SK-N-SH treated with all-trans-retinoic acid at 6 μM for 48 hours (cell line): ENCODE measurements at regions not wholly inside any gene's neighbourhood (a gene's known extent, or its start where the extent isn't known, plus 50 kb on each side); places are given as distances from the start of the nearest gene placed in this dataset.

Experiments
- ATAC-seq: fragments of 200-7000 bp; cut with Tn5 transposase; 3 replicates; pipeline ENCODE4 v1.9.1; 2020; ENCODE audit warnings: mild to moderate bottlenecking, moderate library complexity
- BACH2 ChIP-seq: fragments of 250-450 bp; sonication (Bioruptor Pico); IDR thresholded peaks from 2 replicates; pipeline ENCODE4 v1.9.0; 2021; ENCODE audit warnings: mild to moderate bottlenecking, borderline replicate concordance
- CREB5 ChIP-seq: fragments of 250-450 bp; sonication (Bioruptor Pico); IDR thresholded peaks from 2 replicates; pipeline ENCODE4 v1.5.1; 2020; ENCODE audit warnings: low read depth, mild to moderate bottlenecking, moderate library complexity
- CSDC2 ChIP-seq: fragments of 250-450 bp; sonication (Bioruptor Pico); IDR thresholded peaks from 2 replicates; pipeline ENCODE4 v1.5.0; 2020; ENCODE audit warnings: mild to moderate bottlenecking, moderate library complexity
- CSRNP3 ChIP-seq: fragments of 250-450 bp; sonication (Bioruptor Pico); IDR thresholded peaks from 2 replicates; pipeline ENCODE4 v1.5.1; 2021; ENCODE audit warnings: mild to moderate bottlenecking, moderate library complexity
- ESRRG ChIP-seq: fragments of 250-450 bp; sonication (Bioruptor Pico); IDR thresholded peaks from 2 replicates; pipeline ENCODE4 v1.6.1; 2021; ENCODE audit warnings: mild to moderate bottlenecking
- GLIS3 ChIP-seq: fragments of 250-450 bp; sonication (Bioruptor Pico); IDR thresholded peaks from 2 replicates; pipeline ENCODE4 v1.5.0; 2020; ENCODE audit warnings: mild to moderate bottlenecking, moderate library complexity
- ISL1 ChIP-seq: fragments of 250-450 bp; sonication (Bioruptor Pico); IDR thresholded peaks from 2 replicates; pipeline ENCODE4 v2.1.2; 2022; ENCODE audit warnings: mild to moderate bottlenecking, moderate library complexity
- OSR1 ChIP-seq: fragments of 250-450 bp; sonication (Bioruptor Pico); IDR thresholded peaks from 2 replicates; pipeline ENCODE4 v1.8.0; 2022; ENCODE audit warnings: moderate library complexity, mild to moderate bottlenecking, inconsistent platforms
- PATZ1 ChIP-seq: fragments of 250-450 bp; sonication (Bioruptor Pico); IDR thresholded peaks from 2 replicates; pipeline ENCODE4 v1.8.0; 2020; ENCODE audit warnings: mild to moderate bottlenecking, moderate library complexity, borderline replicate concordance
- POU6F1 ChIP-seq: fragments of 250-450 bp; sonication (Bioruptor Pico); IDR thresholded peaks from 2 replicates; pipeline ENCODE4 v1.8.0; 2021; ENCODE audit warnings: low read depth, mild to moderate bottlenecking, moderate library complexity, borderline replicate concordance
- PPARA ChIP-seq: fragments of 250-450 bp; sonication (Bioruptor Pico); IDR thresholded peaks from 2 replicates; pipeline ENCODE4 v1.5.0; 2020; ENCODE audit warnings: mild to moderate bottlenecking, borderline replicate concordance
- RARB ChIP-seq: fragments of 250-450 bp; sonication (Bioruptor Pico); IDR thresholded peaks from 2 replicates; pipeline ENCODE4 v1.8.0; 2021; ENCODE audit warnings: mild to moderate bottlenecking, moderate library complexity
- SNAI2 ChIP-seq: fragments of 250-450 bp; sonication (Bioruptor Pico); IDR thresholded peaks from 2 replicates; pipeline ENCODE4 v1.5.0; 2020; ENCODE audit warnings: mild to moderate bottlenecking, moderate library complexity
- TCF4 ChIP-seq: fragments of 250-450 bp; sonication (Bioruptor Pico); IDR thresholded peaks from 2 replicates; pipeline ENCODE4 v1.8.0; 2021; ENCODE audit warnings: mild to moderate bottlenecking, moderate library complexity, borderline replicate concordance
- TOX ChIP-seq: fragments of 250-450 bp; sonication (Bioruptor Pico); IDR thresholded peaks from 2 replicates; pipeline ENCODE4 v1.8.0; 2021; ENCODE audit warnings: mild to moderate bottlenecking, moderate library complexity, borderline replicate concordance
- TSHZ2 ChIP-seq: fragments of 250-450 bp; sonication (Bioruptor Pico); IDR thresholded peaks from 2 replicates; pipeline ENCODE4 v1.5.0; 2020; ENCODE audit warnings: mild to moderate bottlenecking, moderate library complexity
- ZC3H10 ChIP-seq: fragments of 250-450 bp; sonication (Bioruptor Pico); IDR thresholded peaks from 2 replicates; pipeline ENCODE4 v1.5.1; 2021; ENCODE audit warnings: mild to moderate bottlenecking, moderate library complexity
- ZFP3 ChIP-seq: fragments of 250-450 bp; sonication (Bioruptor Pico); IDR thresholded peaks from 2 replicates; pipeline ENCODE4 v1.5.0; 2020; ENCODE audit warnings: mild to moderate bottlenecking, moderate library complexity
- ZFP30 ChIP-seq: fragments of 450-650 bp; formaldehyde crosslinking; IDR thresholded peaks from 2 replicates; pipeline ENCODE4 v1.5.0; 2022; ENCODE audit warnings: mild to moderate bottlenecking, moderate library complexity
- ZNF565 ChIP-seq: fragments of 450-650 bp; formaldehyde crosslinking; conservative IDR thresholded peaks from 2 replicates; pipeline ENCODE4 v1.5.0; 2020; ENCODE audit warnings: low read depth, mild to moderate bottlenecking, moderate library complexity

- TF ChIP-seq TCF4 (CRISPR knock-in tag), result no peak
Observed at GRCh38 chr16:61182391-61182790, 853.8 kb downstream of the CDH8 start (continued).

- ATAC-seq, result no peak
- no peak for TF ChIP-seq ISL1 (CRISPR knock-in tag)
- no peak for TF ChIP-seq ZFP30
- TF ChIP-seq ZFP3 (CRISPR knock-in tag), result no peak
- no peak for TF ChIP-seq OSR1
- TF ChIP-seq CSDC2 (CRISPR knock-in tag), result no peak
- TF ChIP-seq CREB5 (CRISPR knock-in tag), result no peak
- TF ChIP-seq, all 23 proteins: peak for 0
Observed at GRCh38 chr16:61181982-61182381, 854.3 kb downstream of the CDH8 start.

- no peak for ATAC-seq
- no peak for TF ChIP-seq ISL1 (CRISPR knock-in tag)
- no peak for TF ChIP-seq ESRRG (CRISPR knock-in tag)
- no peak for TF ChIP-seq GLIS3 (CRISPR knock-in tag)
- no peak for TF ChIP-seq OSR1
- no peak for TF ChIP-seq BACH2 (CRISPR knock-in tag)
- TF ChIP-seq CSDC2 (CRISPR knock-in tag), result no peak
- TF ChIP-seq ZC3H10 (CRISPR knock-in tag), result no peak
- TF ChIP-seq POU6F1 (CRISPR knock-in tag), result no peak
- TF ChIP-seq PPARA (CRISPR knock-in tag), result no peak
- TF ChIP-seq TCF4 (CRISPR knock-in tag), result no peak
- TF ChIP-seq ZNF565 (CRISPR knock-in tag), result no peak
- TF ChIP-seq TOX (CRISPR knock-in tag), result no peak
- no peak for TF ChIP-seq ZFP3 (CRISPR knock-in tag)
- TF ChIP-seq, all 23 proteins: peak for 0
Observed at GRCh38 chr16:61179561-61179960, 856.7 kb downstream of the CDH8 start.

GRCh38 chr16:61165797-61166196 lies 870.4 kb downstream of the CDH8 start:
- ATAC-seq, result no peak
- no peak for TF ChIP-seq CSRNP3
- TF ChIP-seq ZNF565 (CRISPR knock-in tag), result no peak
- no peak for TF ChIP-seq SNAI2
- no peak for TF ChIP-seq RARB (CRISPR knock-in tag)
- no peak for TF ChIP-seq PATZ1 (CRISPR knock-in tag)
- no peak for TF ChIP-seq TSHZ2
- no peak for TF ChIP-seq ESRRG (CRISPR knock-in tag)
- TF ChIP-seq ZC3H10 (CRISPR knock-in tag), result no peak
- no peak for TF ChIP-seq PPARA (CRISPR knock-in tag)
- TF ChIP-seq ZFP3 (CRISPR knock-in tag), result no peak
